Uterus (tissue), 2 donors: ENCODE measurements at regions not wholly inside any gene's neighbourhood (a gene's known extent, or its start where the extent isn't known, plus 50 kb on each side); places are given as distances from the start of the nearest gene placed in this dataset.

Experiments
- CTCF ChIP-seq, 4 experiments: fragments of 200-600 bp in 2 of 4; fragments of 450-650 bp in 2 of 4; sonication (generic) in 2 of 4; IDR thresholded peaks; one replicate each; pipeline ENCODE4 v1.5.1; 2016 to 2019; ENCODE audit warnings: antibody characterized with exemption in 4 of 4, mild to moderate bottlenecking in 2 of 4, moderate library complexity in 1 of 4
- POLR2A ChIP-seq, 2 donors: fragments of 450-650 bp; IDR thresholded peaks; one replicate each; pipeline ENCODE4 v1.6.1; 2016; ENCODE audit warnings: antibody characterized with exemption in 2 of 2, mild to moderate bottlenecking in 1 of 2, moderate library complexity in 1 of 2

GRCh38 chr7:12508005-12508404, 62.5 kb upstream of the SCIN start:
- no peak for TF ChIP-seq CTCF (IDR thresholded peaks at IDR 0.05)
- no peak for TF ChIP-seq POLR2A (IDR thresholded peaks at IDR 0.05)
